HCT116 (cell line): ENCODE measurements at regions not wholly inside any gene's neighbourhood (a gene's known extent, or its start where the extent isn't known, plus 50 kb on each side); places are given as distances from the start of the nearest gene placed in this dataset.

Source experiments
- ATAC-seq: fragments of 200-7000 bp; cut with Tn5 transposase; 2 replicates; pipeline ENCODE4 v1.9.1; 2020; ENCODE audit warnings: mild to moderate bottlenecking, moderate library complexity
- BruUV-seq: library from RNA; stranded (reverse); fragments of 400-500 nt; replicated peaks from 2 replicates; lab custom pipeline; 2021; lab: Mats Ljungman, UMichigan
- CTCF ChIA-PET: fragments of 300-600 bp; sonication (Branson Sonifier 250); formaldehyde crosslinking; loops from one replicate; lab custom pipeline; 2021; ENCODE audit warnings: antibody characterized with exemption; lab: Charles Lee
- POLR2A ChIA-PET: fragments of 300-600, 350-600 bp; sonication (Branson Sonifier 250); formaldehyde crosslinking; loops from one replicate; lab custom pipeline; 2021; ENCODE audit warnings: antibody characterized with exemption; lab: Charles Lee
- RAD21 ChIA-PET, 2 experiments: fragments of 300-600 bp; sonication (Branson Sonifier 250); formaldehyde crosslinking; loops; one replicate each; lab custom pipeline; 2023; ENCODE audit warnings: low total read pairs in 2 of 2; ENCODE audit not compliant: uncharacterized antibody in 2 of 2, unreplicated experiment in 2 of 2, low non-redundant PET in 1 of 2; lab: Charles Lee
- DNase-seq: peaks from one replicate; pipeline ENCODE4 v3.0.0-alpha.2; 2010; ENCODE audit warnings: low read depth, low spot score
- H2AFZ ChIP-seq: fragments of 200-600 bp; shearing (Covaris generic), sonication (generic); 2 replicates; pipeline ENCODE4 v1.6.1; 2017; ENCODE audit warnings: low read depth, mixed run types, mixed read lengths, antibody characterized with exemption, low read length; ENCODE audit not compliant: poor library complexity, severe bottlenecking
- H3K27ac ChIP-seq: 2 replicates; pipeline ENCODE4 v1.5.1; 2012; ENCODE audit warnings: low read depth, low read length
- H3K27me3 ChIP-seq: fragments of 200-600 bp; sonication (generic); 2 replicates; pipeline ENCODE4 v1.6.1; 2016; ENCODE audit warnings: mixed run types, low read length, mixed read lengths; ENCODE audit not compliant: insufficient read depth
- H3K36me3 ChIP-seq, 2 experiments: fragments of 200-500 bp in 1 of 2; fragments of 200-600 bp in 1 of 2; sonication (Bioruptor generic) in 1 of 2; sonication (generic) in 1 of 2; 2 replicates each; pipeline versions ENCODE4 v1.5.1 to v1.6.1; 2014 to 2016; ENCODE audit warnings: low read length in 2 of 2, inconsistent platforms in 1 of 2, mixed read lengths in 1 of 2, mixed run types in 1 of 2; ENCODE audit not compliant: insufficient read depth in 2 of 2, control insufficient read depth in 1 of 2
- H3K4me1 ChIP-seq, 2 experiments: fragments of 200-600 bp in 1 of 2; sonication (generic) in 1 of 2; 2 replicates each; pipeline versions ENCODE4 v1.5.1 to v1.6.1; 2012 to 2017; ENCODE audit warnings: low read length in 2 of 2, inconsistent platforms in 1 of 2, mild to moderate bottlenecking in 1 of 2, mixed read lengths in 1 of 2, mixed run types in 1 of 2, moderate library complexity in 1 of 2; ENCODE audit not compliant: insufficient read depth in 2 of 2, control insufficient read depth in 1 of 2
- H3K4me2 ChIP-seq: fragments of 200-600 bp; sonication (generic); 2 replicates; pipeline ENCODE4 v1.6.1; 2017; ENCODE audit warnings: mixed run types, low read length, mixed read lengths
- H3K4me3 ChIP-seq, 2 experiments: fragments of 200-600 bp in 1 of 2; sonication (generic) in 1 of 2; replicated peaks in 1 of 2; 2 replicates each; pipeline ENCODE4 v1.5.1; 2011 to 2016; ENCODE audit warnings: low read length in 2 of 2, control low read depth in 1 of 2, low read depth in 1 of 2, mild to moderate bottlenecking in 1 of 2, mixed read lengths in 1 of 2, mixed run types in 1 of 2
- H3K79me2 ChIP-seq: fragments of 200-600 bp; sonication (generic); 2 replicates; pipeline ENCODE4 v1.6.1; 2017; ENCODE audit warnings: mild to moderate bottlenecking, mixed run types, low read length, moderate library complexity, mixed read lengths; ENCODE audit not compliant: insufficient read depth
- H3K9ac ChIP-seq: fragments of 200-600 bp; sonication (generic); 2 replicates; pipeline ENCODE4 v1.6.1; 2016; ENCODE audit warnings: low read length, mixed read lengths
- H3K9me2 ChIP-seq: fragments of 200-600 bp; sonication (generic), shearing (Covaris generic); 2 replicates; pipeline ENCODE4 v1.6.1; 2017; ENCODE audit warnings: mixed run types, mild to moderate bottlenecking, moderate library complexity; ENCODE audit not compliant: insufficient read depth
- H3K9me3 ChIP-seq, 2 experiments: fragments of 200-500 bp in 1 of 2; fragments of 200-600 bp in 1 of 2; sonication (Bioruptor generic) in 1 of 2; sonication (generic) in 1 of 2; 2 replicates each; pipeline ENCODE4 v1.6.1; 2014 to 2017; ENCODE audit warnings: low read length in 2 of 2, mixed read lengths in 2 of 2, inconsistent platforms in 1 of 2, low read depth in 1 of 2, mild to moderate bottlenecking in 1 of 2, mixed run types in 1 of 2, moderate library complexity in 1 of 2; ENCODE audit not compliant: control insufficient read depth in 1 of 2, insufficient read depth in 1 of 2
- H4K20me1 ChIP-seq: fragments of 200-600 bp; sonication (generic), shearing (Covaris generic); 2 replicates; pipeline ENCODE4 v1.6.1; 2017; ENCODE audit warnings: mixed run types, mild to moderate bottlenecking, moderate library complexity; ENCODE audit not compliant: insufficient read depth
- CBX3 ChIP-seq: IDR thresholded peaks from 2 replicates; pipeline ENCODE4 v1.6.1; 2012; ENCODE audit warnings: low read depth
- ELF1 ChIP-seq: IDR thresholded peaks from 2 replicates; pipeline ENCODE4 v1.6.1; 2012; ENCODE audit warnings: low read depth, borderline replicate concordance
- FOSL1 ChIP-seq: IDR thresholded peaks from 2 replicates; pipeline ENCODE4 v1.6.1; 2012; ENCODE audit warnings: low read depth
- RAD21 ChIP-seq: IDR thresholded peaks from 2 replicates; pipeline ENCODE4 v1.6.1; 2012; ENCODE audit warnings: low read depth, mild to moderate bottlenecking
- SIN3A ChIP-seq: IDR thresholded peaks from 2 replicates; pipeline ENCODE4 v1.6.1; 2012; ENCODE audit warnings: low read depth
- SP1 ChIP-seq: IDR thresholded peaks from 2 replicates; pipeline ENCODE4 v1.6.1; 2012; ENCODE audit warnings: low read depth
- SRF ChIP-seq: IDR thresholded peaks from 2 replicates; pipeline ENCODE4 v1.6.1; 2012; ENCODE audit warnings: low read depth
- TCF7L2 ChIP-seq: IDR thresholded peaks from 2 replicates; pipeline ENCODE4 v1.7.0; 2011; ENCODE audit warnings: borderline replicate concordance, inconsistent platforms; ENCODE audit not compliant: insufficient read depth, insufficient read length; ENCODE audit errors: extremely low read depth
- YY1 ChIP-seq: IDR thresholded peaks from 2 replicates; pipeline ENCODE4 v1.6.1; 2011; ENCODE audit warnings: low read length, low read depth, moderate library complexity, mild to moderate bottlenecking; ENCODE audit not compliant: insufficient replicate concordance; ENCODE audit errors: extremely low read depth
- ZFX ChIP-seq: fragments of 450-650 bp; IDR thresholded peaks from 2 replicates; pipeline ENCODE4 v1.6.1; 2017
- ZNF274 ChIP-seq: fragments of 200-500 bp; sonication (Bioruptor generic); IDR thresholded peaks from 2 replicates; pipeline ENCODE4 v1.6.1; 2014; ENCODE audit warnings: mild to moderate bottlenecking, low read depth, low read length, inconsistent platforms
- intact Hi-C: fragments of 100-400 bp; cut with micrococcal nuclease; formaldehyde crosslinking; loops from 2 replicates; pipeline ENCODE4 v1.10.0; 2022
- TF ChIP-seq, protein P1 (sequence below): IDR thresholded peaks from 2 replicates; pipeline ENCODE4 v1.6.1; 2012
- TF ChIP-seq, protein P2 (sequence below), 3 experiments: fragments of 200-600 bp in 1 of 3; sonication (generic) in 1 of 3; IDR thresholded peaks in 2 of 3; conservative IDR thresholded peaks in 1 of 3; 2 replicates each; pipeline ENCODE4 v1.5.1; 2012 to 2017; ENCODE audit warnings: low read depth in 2 of 3, low read length in 2 of 3, antibody characterized with exemption in 1 of 3, borderline replicate concordance in 1 of 3, control low read depth in 1 of 3, mild to moderate bottlenecking in 1 of 3, mixed read lengths in 1 of 3, mixed run types in 1 of 3, moderate library complexity in 1 of 3; ENCODE audit not compliant: insufficient read depth in 1 of 3
- TF ChIP-seq, protein P3 (sequence below): IDR thresholded peaks from 2 replicates; pipeline ENCODE4 v1.6.1; 2012; ENCODE audit warnings: low read depth
- TF ChIP-seq, protein P4 (sequence below): IDR thresholded peaks from 2 replicates; pipeline ENCODE4 v1.6.1; 2012

DNA sequence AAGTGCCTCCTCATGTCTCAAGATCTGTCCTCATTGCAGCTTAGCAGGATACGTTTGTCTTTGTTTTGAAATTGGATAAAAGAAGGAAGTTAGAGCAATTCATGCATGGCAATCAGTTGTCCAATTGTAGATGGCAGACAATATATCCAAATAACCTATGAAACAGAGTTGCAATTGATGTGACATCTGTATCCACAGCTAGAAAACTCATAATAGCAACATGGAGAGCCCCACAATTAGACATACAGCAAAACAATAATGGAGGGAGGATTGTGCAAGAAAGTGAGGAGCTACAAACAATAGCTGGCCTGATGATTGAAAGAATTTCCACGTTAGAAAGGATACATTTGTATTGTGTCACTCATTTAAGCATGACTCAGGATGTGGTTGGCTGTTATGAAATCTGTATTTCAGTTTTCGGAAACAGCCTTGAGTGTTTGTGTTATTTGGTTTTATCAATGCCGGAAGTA is 132.0 kb downstream of the FAM174A start:
- H3K27me3 ChIP-seq, result no peaks in the 10 kb centered on the region
- CTCF ChIA-PET, result no interaction called here
- peaks cover 0 to 15% of the 10 kb centered on the region in 2 experiments; a peak in 2 of 4 replicates for H3K4me1 ChIP-seq
- H3K4me2 ChIP-seq, result no peak overlapping the region
- RAD21 ChIA-PET, result no interaction called here
- no TSS peak for BruUV-seq
- TF ChIP-seq RAD21, result no peak
- no peak for TF ChIP-seq ELF1
- TF ChIP-seq SRF, result no peak
- TF ChIP-seq, protein P1, sequence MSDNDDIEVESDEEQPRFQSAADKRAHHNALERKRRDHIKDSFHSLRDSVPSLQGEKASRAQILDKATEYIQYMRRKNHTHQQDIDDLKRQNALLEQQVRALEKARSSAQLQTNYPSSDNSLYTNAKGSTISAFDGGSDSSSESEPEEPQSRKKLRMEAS, result no peak
- no peak for TF ChIP-seq SP1
- no peak for TF ChIP-seq SIN3A
- TF ChIP-seq TCF7L2, result no peak
- TF ChIP-seq FOSL1, result no peak
- TF ChIP-seq ZFX, result no peak
- TF ChIP-seq, protein P2, sequence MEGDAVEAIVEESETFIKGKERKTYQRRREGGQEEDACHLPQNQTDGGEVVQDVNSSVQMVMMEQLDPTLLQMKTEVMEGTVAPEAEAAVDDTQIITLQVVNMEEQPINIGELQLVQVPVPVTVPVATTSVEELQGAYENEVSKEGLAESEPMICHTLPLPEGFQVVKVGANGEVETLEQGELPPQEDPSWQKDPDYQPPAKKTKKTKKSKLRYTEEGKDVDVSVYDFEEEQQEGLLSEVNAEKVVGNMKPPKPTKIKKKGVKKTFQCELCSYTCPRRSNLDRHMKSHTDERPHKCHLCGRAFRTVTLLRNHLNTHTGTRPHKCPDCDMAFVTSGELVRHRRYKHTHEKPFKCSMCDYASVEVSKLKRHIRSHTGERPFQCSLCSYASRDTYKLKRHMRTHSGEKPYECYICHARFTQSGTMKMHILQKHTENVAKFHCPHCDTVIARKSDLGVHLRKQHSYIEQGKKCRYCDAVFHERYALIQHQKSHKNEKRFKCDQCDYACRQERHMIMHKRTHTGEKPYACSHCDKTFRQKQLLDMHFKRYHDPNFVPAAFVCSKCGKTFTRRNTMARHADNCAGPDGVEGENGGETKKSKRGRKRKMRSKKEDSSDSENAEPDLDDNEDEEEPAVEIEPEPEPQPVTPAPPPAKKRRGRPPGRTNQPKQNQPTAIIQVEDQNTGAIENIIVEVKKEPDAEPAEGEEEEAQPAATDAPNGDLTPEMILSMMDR (IDR thresholded peaks at IDR 0.05 in 2 of 3, conservative IDR thresholded peaks at IDR 0.05 in 1 of 3; ENCODE audit: borderline replicate concordance in 1 of 3, insufficient read depth in 1 of 3, low read depth in 2 of 3, low read length in 2 of 3), result no peak
- TF ChIP-seq ZNF274, result no peak
- TF ChIP-seq, protein P3, sequence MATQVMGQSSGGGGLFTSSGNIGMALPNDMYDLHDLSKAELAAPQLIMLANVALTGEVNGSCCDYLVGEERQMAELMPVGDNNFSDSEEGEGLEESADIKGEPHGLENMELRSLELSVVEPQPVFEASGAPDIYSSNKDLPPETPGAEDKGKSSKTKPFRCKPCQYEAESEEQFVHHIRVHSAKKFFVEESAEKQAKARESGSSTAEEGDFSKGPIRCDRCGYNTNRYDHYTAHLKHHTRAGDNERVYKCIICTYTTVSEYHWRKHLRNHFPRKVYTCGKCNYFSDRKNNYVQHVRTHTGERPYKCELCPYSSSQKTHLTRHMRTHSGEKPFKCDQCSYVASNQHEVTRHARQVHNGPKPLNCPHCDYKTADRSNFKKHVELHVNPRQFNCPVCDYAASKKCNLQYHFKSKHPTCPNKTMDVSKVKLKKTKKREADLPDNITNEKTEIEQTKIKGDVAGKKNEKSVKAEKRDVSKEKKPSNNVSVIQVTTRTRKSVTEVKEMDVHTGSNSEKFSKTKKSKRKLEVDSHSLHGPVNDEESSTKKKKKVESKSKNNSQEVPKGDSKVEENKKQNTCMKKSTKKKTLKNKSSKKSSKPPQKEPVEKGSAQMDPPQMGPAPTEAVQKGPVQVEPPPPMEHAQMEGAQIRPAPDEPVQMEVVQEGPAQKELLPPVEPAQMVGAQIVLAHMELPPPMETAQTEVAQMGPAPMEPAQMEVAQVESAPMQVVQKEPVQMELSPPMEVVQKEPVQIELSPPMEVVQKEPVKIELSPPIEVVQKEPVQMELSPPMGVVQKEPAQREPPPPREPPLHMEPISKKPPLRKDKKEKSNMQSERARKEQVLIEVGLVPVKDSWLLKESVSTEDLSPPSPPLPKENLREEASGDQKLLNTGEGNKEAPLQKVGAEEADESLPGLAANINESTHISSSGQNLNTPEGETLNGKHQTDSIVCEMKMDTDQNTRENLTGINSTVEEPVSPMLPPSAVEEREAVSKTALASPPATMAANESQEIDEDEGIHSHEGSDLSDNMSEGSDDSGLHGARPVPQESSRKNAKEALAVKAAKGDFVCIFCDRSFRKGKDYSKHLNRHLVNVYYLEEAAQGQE, result no peak
- no peak for TF ChIP-seq YY1
- no peak for TF ChIP-seq CBX3
- TF ChIP-seq, protein P4, sequence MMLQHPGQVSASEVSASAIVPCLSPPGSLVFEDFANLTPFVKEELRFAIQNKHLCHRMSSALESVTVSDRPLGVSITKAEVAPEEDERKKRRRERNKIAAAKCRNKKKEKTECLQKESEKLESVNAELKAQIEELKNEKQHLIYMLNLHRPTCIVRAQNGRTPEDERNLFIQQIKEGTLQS, result no peak
- TF ChIP-seq, all 23 proteins: peak for 0
- DNase-seq, result no peak
- Histone ChIP-seq H4K20me1 (no peaks in the 10 kb centered on the region), H3K9ac (no peak overlapping the region), H3K27ac (no peak overlapping the region), H2AFZ (peak overlapping the region; percentile 64), H3K4me3 (no peak overlapping the region), H3K9me2 (no peaks in the 10 kb centered on the region), H3K9me3 (no peaks in the 10 kb centered on the region), H3K36me3 (no peaks in the 10 kb centered on the region), H3K79me2 (no peaks in the 10 kb centered on the region)
- POLR2A ChIA-PET, result no interaction called here
- intact Hi-C loops, result no loop called here
- no peak for ATAC-seq
